ENCODE measurements at regions not wholly inside any gene's neighbourhood (a gene's known extent, or its start where the extent isn't known, plus 50 kb on each side); places are given as distances from the start of the nearest gene placed in this dataset.
"Not testable (repeated sequence)": the region's sequence is repeated elsewhere in the genome, so short reads cannot be mapped to it uniquely, and the experiment has no call there.

DNA sequence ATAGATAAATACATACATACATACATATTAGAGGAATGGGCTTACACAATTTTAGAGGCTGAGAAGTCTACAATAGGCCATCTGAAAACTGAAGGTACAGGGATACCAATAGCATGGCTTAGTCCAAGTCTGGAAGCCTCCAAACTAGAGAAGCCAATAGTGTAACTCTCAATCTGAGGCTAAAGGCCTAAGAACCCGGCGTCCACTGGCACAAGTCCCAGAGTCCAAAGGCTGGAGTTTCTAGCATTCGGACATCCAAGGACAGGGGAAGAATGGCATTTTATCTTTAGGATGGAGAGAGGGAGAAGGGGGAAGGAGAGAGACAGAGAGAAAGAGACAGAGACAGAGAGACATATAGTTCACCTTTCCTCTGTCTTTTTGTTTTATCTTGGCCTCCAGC is 63.7 kb upstream of the SYT4 start:
- no peak for DNase-seq

DNA sequence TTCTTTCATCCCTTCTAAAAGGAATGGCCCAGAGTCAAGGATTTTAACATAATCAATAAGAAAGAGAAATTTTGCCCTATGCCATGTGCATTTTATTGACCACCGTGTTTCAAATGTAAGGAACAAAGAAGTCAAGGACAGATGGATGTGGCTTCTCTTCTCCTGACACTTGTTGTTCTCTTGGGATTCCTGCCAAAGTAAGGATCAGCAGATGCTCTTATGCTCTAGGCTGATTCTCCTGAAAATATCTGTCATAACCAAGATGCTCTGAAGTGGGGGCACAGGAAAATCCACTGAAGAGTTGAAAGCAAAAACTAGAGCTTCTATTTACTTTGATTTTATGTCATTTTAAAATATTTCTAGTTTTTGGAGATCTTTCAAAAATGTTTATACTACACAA is 72.9 kb upstream of the SYT4 start:
- DNase-seq = no peak

DNA sequence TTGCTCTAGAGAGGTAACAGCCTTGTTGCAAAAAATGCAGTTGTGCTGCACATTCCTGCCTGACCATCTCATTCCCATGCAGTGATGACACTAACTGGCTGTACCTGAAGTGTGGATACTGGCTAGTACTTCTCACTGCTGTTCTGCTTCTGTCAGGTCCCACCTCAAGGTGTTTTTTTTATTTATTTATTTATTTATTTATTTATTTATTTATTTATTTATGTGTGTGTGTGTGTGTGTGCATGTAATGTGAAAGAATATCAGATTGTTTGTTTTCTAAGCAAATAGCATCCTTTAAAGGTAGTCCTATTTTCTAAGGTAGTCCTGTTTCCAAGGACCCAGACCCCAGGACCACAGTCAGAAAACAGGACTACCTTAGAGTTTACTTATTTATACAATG is 87.2 kb upstream of the SYT4 start:
- DNase-seq = no peak

DNA sequence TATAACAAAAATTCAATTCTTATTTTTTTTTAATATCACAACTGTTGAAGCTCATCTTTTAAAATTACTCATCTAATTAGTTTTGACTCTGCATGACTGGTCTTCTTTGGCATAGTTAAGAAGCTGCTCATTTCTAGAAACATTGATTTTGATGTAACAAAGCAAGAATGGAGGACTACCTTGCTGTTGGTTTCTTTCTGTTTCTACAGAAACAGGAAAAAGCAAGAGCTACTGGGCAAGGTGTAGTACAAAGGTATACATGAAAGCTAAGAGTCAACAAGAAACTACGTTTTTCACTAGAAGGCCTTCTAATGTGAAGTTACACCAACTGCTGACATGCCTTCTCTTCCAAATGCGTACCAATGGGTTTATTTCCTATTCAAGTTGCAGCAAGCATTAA is 90.6 kb upstream of the SYT4 start:
- DNase-seq = no peak

DNA sequence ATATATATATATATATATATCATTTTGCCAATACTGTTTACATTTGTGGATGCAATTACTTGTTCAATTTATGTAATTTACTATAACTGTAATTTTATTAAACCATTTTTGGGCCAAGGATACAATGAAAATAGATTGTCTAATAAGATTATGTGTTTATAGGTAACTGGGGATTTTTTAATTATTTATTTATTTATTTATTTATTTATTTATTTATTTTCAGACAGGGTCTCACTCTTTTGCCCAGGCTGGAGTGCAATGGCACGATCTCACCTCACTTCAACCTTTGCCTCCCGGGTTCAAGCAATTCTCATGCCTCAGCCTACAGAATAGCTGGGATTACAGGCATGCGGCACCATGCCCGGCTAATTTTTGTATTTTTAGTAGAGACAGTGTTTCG is 92.0 kb upstream of the SYT4 start:
- not testable (repeated sequence) for DNase-seq

DNA sequence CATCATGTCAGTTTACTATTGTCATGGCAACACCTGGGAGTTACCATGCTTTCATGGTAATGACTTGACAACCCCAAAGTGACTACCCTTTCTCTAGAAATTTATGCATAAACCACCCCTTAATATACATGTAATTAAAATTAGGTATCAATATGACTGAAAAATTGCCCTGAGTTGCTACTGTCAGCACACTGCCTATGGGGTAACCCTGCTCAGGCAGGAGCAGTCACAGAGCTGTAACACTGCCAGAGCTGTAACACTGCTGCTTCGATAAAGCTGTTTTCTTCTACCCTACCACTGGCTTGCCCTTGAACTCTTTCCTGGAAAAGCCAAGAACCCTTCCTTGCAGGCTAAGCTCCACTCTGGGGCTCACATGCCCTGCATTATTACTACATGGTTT is 95.5 kb upstream of the SYT4 start:
- DNase-seq = no peak

DNA sequence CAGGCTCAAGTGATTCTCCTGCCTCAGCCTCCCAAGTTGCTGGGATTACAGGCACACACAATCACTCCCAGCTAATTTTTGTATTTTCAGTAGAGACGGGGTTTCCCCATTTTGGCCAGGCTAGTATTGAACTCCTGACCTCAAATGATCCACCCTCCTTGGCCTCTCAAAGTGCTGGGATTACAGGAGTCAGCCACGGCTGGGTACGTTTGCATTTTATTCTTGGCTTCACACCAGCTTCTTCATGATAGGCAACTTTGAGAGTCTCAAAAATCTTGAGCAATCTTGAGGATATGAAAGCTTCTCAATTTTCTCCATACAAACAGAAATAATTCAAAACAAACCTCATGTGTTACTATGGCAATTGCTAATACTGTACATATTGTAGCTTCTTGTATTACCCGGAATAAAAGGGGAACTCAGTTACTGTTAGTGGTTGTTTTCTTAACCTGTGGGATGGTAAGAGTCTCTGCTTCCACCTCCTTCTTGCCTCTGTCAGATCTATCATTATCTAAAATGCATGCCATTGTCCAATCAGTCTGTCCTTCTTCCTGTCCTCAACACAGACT is 102.9 kb upstream of the SYT4 start:
- no peak for DNase-seq

DNA sequence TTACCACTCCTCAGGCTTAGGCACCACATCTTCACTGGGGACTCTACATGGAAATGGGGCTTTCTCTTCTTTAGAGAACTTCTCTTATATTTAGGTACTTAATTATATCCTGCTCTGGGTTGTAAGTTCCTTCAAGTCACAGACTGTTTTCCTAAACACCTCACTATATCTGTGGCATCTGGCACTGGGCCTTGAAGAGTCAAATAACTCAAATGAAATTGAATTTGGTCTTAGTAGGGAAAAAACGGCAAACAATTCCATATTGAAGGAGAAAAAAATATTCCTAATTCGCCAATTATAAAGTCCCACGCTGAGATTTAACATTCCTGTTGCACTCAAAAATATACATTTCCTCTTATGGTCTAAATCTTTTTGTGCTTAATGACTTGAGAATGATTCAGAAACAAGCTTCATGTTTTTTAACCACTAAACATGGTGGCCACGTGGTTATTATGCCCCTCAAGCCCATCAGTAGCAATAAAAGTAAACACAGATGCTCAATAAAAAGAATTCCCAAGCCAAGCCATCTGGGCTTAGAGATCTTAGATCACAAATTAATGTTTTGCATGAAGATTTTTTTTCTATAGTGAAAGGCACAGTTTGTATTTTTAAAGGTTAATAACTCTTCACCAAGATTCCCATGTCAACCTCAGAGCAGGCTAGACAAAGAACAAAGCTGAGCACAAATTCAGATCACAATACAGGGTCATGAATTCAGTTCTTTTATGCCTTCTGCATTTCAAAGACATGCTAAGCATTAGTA is 105.5 kb upstream of the SYT4 start:
- DNase-seq = no peak

DNA sequence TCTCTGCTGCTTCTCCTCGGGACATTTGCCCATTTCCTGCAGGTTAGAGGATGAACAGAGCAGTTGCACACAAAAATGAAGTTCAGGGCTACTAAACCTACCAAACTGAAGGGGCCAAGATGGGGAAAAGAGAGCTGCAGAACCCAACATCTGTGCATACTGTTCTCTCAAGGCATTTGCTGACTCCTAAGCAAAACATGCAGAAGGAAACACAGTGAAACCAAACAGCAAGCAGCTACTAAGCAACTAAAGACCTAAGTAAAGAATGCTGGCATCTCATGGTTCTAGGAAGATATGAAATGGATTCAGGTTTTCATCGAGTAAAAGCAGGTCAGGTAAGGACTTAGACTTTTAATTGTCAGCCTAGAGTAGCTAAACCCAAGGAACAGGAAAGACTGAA is 111.9 kb upstream of the SYT4 start:
- no peak for DNase-seq

DNA sequence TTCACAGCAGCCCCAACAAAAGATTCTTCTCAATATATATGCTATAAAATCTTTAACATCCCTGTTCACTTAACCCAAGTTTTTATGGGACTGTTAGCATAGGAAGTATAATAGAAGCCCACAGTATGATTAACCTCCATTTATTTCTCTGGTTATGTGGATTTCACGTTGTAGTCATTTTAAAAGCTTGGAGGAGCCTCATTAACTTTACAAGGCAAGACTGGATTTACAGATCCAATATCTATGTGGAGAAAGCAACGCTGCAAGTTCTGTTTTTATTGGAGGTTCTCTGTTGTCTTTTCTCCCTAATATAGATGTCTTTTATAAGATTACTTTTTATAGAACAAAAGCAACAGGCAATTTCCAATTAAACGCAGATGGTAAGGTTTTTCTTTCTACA is 114.9 kb upstream of the SYT4 start:
- DNase-seq = no peak

DNA sequence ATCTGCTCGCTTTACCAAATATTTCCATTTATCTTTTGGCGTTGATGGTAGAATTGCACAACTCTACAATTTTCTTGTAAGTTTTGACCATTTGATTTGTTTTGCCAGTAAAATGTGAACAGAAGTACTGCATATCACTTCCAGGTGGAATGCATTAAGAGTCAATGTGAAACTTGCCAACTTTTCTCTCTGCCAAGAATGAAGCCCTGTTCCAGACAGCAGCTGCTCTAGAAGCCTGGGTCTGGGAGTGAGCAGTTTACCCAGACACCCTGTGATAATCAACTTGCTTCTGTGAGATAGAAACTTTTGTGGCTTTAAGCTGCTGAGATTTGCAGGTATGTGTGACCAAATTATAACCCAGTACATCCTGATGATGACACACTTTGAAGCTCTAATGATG is 115.9 kb upstream of the SYT4 start:
- no peak for DNase-seq

DNA sequence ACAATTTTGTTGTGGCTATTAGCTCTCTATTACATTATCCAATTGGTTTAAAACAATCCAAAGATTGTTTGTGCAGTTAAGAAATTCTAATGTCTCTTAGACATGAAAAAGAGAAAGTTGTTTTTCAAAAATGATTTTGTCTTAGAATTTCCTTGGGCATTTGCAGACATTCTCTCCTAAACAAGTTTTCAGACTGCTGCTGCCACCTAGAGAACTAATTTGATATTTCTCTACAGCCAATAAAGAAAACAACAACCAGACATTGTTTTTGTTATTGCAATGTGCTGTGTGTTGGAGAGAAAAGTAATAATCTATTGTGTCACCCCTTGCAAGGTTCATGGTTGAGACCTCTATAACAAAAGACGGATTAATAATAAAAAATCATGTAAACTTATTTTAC is 119.0 kb upstream of the SYT4 start:
- DNase-seq = no peak

DNA sequence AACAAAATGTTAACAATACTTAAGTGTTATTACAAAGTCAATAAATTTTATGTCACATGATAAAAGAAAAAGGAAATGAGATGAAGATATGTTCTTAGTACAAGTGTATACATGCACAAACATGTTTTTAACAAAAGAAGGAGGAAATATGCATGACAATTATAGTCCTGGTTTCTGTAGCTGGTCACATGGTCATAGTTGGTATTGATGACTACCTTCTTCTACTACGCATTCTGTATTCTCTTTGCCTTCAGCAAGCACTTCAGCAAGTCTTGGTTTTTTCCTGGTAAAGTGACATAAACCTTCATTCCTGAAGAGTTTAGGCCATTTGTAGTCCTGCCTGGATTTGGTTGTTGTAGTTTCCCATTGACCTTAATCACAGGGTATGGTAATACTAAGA is 121.3 kb upstream of the SYT4 start:
- no peak for DNase-seq

DNA sequence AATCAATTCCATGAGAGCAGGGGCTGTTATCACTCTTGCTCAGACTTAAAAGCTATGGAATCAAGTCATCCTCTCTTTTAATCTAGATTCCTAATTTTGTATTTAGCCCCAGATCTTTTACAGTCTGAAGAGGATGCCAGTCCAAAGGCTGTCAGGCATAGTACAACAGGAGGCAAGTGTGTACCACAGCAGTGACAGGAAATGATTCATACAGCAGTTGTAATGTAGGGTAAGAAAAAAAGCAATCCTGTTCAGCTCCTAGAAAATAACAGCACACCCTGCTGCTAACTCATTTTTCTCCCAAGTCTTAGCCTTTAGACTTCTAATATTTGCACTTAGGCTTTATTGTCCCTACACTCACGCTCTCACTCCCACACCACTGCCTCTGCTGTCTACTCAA is 127.8 kb upstream of the SYT4 start:
- DNase-seq = no peak

DNA sequence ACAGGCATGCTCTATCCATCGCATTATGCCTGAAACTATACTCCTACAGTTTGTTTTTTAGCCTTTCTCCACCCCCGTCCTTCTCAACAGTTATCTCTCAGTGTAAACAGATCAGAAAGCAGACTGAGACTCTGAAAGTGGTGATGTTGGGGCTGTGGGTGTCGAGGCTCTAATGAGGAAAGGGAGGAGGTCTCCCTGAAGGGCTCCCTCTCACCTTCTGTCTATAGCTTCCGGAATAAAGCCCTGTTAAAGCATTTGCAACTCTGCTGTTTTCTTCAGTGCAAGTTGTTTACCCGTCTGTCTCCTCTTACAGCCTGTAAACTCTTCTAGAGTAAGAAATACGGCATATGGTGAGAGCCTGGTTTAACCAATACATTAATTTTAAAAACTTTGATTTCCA is 136.7 kb upstream of the SYT4 start:
- no peak for DNase-seq

DNA sequence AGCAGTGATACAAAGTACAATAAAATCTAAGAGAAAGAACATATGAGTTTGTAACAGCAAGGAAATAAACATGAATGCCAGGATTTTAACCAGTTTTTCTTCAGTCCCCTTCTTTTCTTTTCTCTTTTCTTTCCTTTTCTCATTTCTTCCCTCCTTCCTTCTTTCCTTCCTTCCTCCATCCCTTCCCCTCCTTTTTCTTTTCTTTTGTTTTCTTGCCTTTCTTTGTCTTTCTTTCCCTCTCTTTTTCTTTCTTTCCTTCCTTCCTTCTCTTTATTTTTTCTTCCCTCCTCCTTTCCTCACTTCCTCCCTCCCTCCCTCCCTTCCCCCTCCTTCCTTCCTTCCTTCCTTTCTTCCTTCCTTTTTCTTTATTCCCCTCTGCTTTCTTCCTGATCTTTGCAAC is 142.8 kb upstream of the SYT4 start:
- DNase-seq = no peak

DNA sequence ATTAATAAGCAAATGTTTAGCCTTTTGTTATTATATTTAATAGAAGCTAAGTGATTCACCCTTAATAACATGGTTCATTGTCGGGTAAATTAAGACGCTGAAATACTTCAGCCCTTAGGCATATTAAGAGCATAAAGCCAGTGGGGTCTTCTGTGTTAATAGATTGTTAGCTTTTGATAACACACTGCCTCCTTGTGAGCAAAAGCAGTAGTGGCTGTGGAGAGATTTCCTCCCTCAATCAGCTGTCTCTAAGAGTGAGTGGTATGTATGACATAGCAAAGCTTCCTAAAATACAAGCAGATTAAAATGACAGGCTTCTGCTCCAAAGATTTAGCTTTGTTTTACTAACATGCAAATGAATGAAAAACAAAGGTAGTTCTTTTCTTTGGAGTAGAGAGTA is 143.7 kb upstream of the SYT4 start:
- DNase-seq = no peak

DNA sequence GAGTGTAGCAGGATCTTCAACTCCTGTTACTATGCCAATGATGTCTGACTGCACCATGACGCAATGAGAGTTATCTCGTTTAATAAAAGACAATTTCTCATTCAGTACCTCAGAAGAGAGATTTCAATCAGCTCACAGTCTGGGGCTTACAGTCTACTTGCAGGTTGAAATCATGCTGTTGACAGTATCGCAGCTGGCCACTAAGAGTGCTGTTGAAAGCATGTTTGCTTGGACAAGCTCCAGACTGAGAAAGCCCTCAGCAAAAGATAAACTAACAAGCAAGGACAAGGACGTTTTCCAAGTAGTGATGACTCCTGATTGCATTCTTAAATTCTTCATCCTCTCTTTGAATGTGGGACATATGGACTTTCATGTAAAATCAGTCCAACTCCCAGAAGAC is 145.2 kb upstream of the SYT4 start:
- DNase-seq = no peak

DNA sequence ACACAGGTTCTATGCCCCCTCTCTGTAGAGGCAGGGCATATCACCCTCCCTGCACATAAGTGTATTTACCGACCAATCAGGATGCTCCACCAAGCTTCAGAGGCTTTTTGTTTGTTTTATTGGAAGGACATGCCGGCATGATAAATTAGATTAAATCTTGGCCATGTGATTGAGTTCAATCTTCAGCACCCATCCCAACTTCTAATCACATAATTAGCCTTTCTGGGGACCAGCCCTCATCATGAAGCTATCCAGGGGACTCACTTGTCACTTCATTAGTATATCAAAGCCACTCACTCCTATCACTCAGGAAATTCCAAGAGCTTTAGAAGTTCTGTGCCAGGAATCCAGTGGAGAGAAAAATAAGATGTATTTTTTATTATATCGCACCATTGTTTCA is 158.6 kb upstream of the SYT4 start:
- no peak for DNase-seq

DNA sequence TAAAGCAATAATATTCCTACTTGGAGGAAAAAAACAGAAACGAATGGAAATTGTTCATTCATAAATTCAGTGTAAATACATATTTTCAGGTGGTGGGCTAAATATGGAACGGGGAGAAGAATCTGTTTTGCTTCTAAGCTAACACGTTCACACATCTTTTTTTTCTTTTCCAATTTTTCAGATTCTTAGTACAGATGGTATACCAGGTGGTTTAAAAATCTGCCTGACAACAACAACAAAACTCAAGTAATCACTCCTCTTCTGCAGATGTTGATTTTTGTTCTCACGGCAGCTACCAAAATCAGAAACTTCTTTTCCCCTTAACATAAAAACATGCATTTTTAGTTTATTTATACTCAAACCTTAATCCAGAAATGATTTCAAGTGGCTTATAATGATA is 164.8 kb upstream of the SYT4 start:
- DNase-seq = no peak

DNA sequence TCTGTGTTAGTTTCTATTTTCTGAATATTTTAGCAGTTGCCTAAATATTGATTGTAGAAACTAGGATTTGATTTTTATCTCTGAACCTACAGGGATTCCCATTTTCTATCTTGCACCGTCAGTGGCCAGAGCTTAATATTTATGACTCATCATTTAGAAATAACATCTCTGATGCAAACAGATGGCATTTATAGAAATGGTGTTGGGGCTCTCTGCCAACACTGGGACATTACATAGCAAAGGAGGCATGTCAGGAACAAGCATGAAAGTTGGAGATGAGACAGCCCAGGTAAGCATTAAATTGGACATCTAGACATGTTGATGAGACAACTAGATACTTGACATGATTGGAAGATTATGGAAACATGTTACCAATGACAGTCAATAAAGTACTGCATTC is 165.3 kb upstream of the SYT4 start:
- DNase-seq = no peak

DNA sequence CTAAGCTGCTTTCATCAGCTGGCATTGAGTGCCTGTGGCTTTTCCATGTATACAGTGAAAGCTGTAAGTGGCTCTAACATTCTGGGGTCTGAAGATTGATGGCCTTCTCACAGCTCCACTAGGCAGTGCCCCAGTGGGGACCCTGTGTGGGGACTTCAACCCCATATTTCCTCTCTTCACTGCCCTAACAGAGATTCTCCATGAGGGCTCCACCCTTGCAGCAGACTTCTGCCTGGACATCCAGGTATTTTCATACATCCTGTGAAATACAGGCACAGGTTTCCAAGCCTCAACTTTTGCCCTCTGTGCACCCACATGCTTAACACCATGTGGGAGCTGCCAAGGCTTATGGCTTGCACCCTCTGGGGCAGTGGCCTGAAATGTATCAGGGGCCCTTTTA is 188.2 kb upstream of the SYT4 start:
- no peak for DNase-seq

DNA sequence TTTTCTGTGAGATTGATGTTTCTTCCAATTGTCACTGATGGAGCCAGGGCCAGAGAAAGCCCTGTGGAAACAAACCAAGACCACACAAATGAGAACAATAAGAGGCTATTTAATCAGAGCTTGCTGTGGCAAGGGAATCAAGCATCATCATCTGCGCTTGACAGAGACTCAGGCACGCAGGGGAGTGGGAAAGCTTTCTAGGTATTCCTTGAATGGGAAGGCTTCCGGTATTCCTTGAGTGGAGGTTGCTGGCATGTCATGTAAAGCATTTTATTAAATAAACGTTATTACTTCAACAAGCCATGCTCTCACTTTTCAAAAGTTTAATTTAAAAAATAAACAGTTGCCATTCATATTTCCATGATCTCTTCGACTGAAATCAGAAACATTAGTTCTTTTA is 194.6 kb upstream of the SYT4 start:
- DNase-seq = no peak

DNA sequence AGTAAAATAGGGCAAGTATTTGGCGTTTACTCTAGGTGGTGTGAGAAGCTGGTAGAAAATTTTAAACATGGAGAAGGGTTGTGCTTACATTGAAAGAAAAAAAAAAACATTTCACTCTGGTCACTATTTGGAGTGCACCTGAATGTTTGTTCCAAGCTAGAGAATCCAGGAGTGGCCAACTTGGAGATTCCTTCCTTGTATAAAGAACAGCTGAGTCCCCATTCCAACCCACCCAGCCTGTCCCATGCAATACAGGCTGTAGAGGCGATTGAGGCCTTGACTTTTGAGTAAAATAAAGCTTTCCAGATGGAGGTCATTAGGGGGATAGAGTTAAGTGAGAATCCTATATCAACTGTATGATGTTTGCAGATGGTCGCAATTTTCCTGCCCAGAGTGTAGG is 203.8 kb upstream of the SYT4 start:
- no peak for DNase-seq

DNA sequence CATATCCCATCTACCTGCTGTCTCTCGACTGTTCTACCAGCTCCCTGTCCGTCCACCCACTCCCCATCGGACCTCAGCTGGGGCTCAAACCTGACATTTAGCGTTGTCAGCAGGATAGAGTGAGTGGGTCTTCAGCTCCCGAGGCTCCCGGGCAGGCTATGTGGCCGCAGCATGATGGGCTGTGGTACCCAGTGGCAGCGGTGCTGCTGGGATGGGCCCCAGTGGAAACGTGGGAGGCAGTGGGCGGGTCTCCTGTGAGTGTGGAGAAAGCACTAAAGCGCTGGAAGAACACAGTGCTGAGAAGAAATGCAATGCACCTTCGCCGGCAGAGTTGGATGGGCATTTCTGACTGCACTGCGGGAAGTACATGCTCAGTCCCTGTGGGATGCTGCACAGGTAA is 204.8 kb upstream of the SYT4 start:
- no peak for DNase-seq
